Uterus (tissue), 3 donors: ENCODE measurements at regions not wholly inside any gene's neighbourhood (a gene's known extent, or its start where the extent isn't known, plus 50 kb on each side); places are given as distances from the start of the nearest gene placed in this dataset.

Source experiments
- DNase-seq, 2 donors: peaks; one replicate each; pipeline ENCODE4 v3.0.0-alpha.2; 2019 to 2020
- H3K27ac ChIP-seq, 2 donors: fragments of 200-600 bp; sonication (generic); 1 replicate in 1 of 2; 2 replicates in 1 of 2; pipeline ENCODE4 v1.5.1; 2016 to 2018
- H3K27me3 ChIP-seq, 2 donors: fragments of 200-600 bp; sonication (generic); one replicate each; pipeline ENCODE4 v1.5.1; 2018 to 2019; ENCODE audit warnings: control low read depth in 1 of 2
- H3K36me3 ChIP-seq, 2 donors: fragments of 200-600 bp; sonication (generic); one replicate each; pipeline ENCODE4 v1.5.1; 2019; ENCODE audit warnings: control low read depth in 1 of 2
- H3K4me1 ChIP-seq, 2 donors: fragments of 200-600 bp; sonication (generic); one replicate each; pipeline ENCODE4 v1.5.1; 2018 to 2019; ENCODE audit warnings: control low read depth in 1 of 2
- H3K4me3 ChIP-seq, 2 donors: fragments of 200-600 bp; sonication (generic); 1 replicate in 1 of 2; 2 replicates in 1 of 2; pipeline ENCODE4 v1.5.1; 2018 to 2019; ENCODE audit warnings: mild to moderate bottlenecking in 1 of 2
- H3K9me3 ChIP-seq, 2 donors: fragments of 200-600 bp; sonication (generic); one replicate each; pipeline ENCODE4 v1.5.1; 2019; ENCODE audit warnings: control low read depth in 1 of 2
- CTCF ChIP-seq, 4 experiments: fragments of 200-600 bp in 2 of 4; fragments of 450-650 bp in 2 of 4; sonication (generic) in 2 of 4; IDR thresholded peaks; one replicate each; pipeline ENCODE4 v1.5.1; 2016 to 2019; ENCODE audit warnings: antibody characterized with exemption in 4 of 4, mild to moderate bottlenecking in 2 of 4, moderate library complexity in 1 of 4
- POLR2A ChIP-seq, 2 donors: fragments of 450-650 bp; IDR thresholded peaks; one replicate each; pipeline ENCODE4 v1.6.1; 2016; ENCODE audit warnings: antibody characterized with exemption in 2 of 2, mild to moderate bottlenecking in 1 of 2, moderate library complexity in 1 of 2
- intact Hi-C: fragments of 100-400 bp; cut with DNase I; formaldehyde crosslinking; loops from one replicate; pipeline ENCODE4 v1.15.1; 2023; ENCODE audit warnings: low total_unique reads
- donor health status: DM: yes; HTN: yes; CAD: no.

DNA sequence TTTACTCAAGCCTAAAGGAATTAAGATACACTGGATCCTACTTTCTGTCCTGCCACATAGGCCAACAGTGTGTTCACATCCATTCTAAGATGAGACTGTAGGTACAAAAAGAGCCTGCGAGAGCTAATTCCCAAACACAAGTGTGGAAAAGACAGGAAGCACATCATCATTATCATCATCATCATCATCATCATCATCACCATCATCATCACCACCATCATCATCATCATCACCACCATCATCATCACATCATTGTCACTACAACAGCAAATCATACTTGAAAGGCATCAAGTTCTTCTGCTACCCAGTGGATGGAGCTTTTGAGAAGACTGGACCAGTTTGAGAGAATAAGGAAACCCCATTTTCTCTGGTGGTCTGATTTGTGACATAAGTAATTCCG lies 268.1 kb downstream of the HS3ST3A1 start:
- H3K27ac ChIP-seq, result no peak overlapping the region
- no peaks in the 10 kb centered on the region for H3K9me3 ChIP-seq
- no peaks in the 10 kb centered on the region for H3K4me1 ChIP-seq
- no peaks in the 10 kb centered on the region for H3K36me3 ChIP-seq
- H3K4me3 ChIP-seq, result no peak overlapping the region
- no peaks in the 10 kb centered on the region for H3K27me3 ChIP-seq
- intact Hi-C loops, result no loop called here
- no peak for TF ChIP-seq POLR2A (IDR thresholded peaks at IDR 0.05)
- TF ChIP-seq CTCF (IDR thresholded peaks at IDR 0.05), result no peak
- no peak for DNase-seq

- no peaks in the 10 kb centered on the region for H3K36me3 ChIP-seq
- H3K27ac ChIP-seq, result no peak overlapping the region
- no peaks in the 10 kb centered on the region for H3K4me1 ChIP-seq
- no peaks in the 10 kb centered on the region for H3K27me3 ChIP-seq
- no peaks in the 10 kb centered on the region for H3K9me3 ChIP-seq
- TF ChIP-seq CTCF (IDR thresholded peaks at IDR 0.05) (no peak), POLR2A (IDR thresholded peaks at IDR 0.05) (no peak)
- intact Hi-C loops, result no loop called here
- H3K4me3 ChIP-seq, result no peak overlapping the region
- no peak for DNase-seq
These were observed 269.5 kb downstream of the HS3ST3A1 start for GRCh38 chr17:13332207-13332606.

GRCh38 chr17:13329421-13329820 lies 272.3 kb downstream of the HS3ST3A1 start:
- no peak for TF ChIP-seq CTCF (IDR thresholded peaks at IDR 0.05)
- TF ChIP-seq POLR2A (IDR thresholded peaks at IDR 0.05), result no peak
- Histone ChIP-seq H3K27ac (no peak overlapping the region), H3K36me3 (no peaks in the 10 kb centered on the region), H3K4me1 (no peaks in the 10 kb centered on the region), H3K4me3 (no peak overlapping the region), H3K9me3 (no peaks in the 10 kb centered on the region), H3K27me3 (no peaks in the 10 kb centered on the region)
- DNase-seq, result no peak
- intact Hi-C loops, result no loop called here

DNA sequence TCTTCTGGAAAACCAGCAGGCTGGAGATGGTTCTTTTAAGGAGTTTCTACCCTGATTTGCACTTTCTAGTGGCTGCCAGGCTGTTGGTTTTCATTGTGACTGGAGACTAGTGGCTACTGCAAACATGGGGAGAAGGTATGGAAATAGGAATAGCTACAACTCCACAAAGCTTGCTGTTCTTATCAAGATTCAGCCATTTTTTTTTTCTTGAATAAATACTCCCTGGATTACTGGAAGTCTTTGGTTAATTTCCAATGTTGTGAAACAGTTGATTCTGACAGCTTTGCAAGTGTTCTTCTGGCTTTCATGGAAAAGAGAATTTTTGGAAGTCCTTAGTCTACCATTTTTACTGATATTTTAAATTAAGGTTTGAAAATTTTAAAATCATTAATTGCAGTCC lies 277.7 kb downstream of the HS3ST3A1 start:
- no peak for TF ChIP-seq POLR2A (IDR thresholded peaks at IDR 0.05)
- TF ChIP-seq CTCF (IDR thresholded peaks at IDR 0.05), result no peak
- DNase-seq, result no peak
- no peaks in the 10 kb centered on the region for H3K36me3 ChIP-seq
- no peak overlapping the region for H3K4me3 ChIP-seq
- no peak overlapping the region for H3K27ac ChIP-seq
- no peaks in the 10 kb centered on the region for H3K27me3 ChIP-seq
- H3K4me1 ChIP-seq, result no peaks in the 10 kb centered on the region
- intact Hi-C loops, result no loop called here
- no peaks in the 10 kb centered on the region for H3K9me3 ChIP-seq

DNA sequence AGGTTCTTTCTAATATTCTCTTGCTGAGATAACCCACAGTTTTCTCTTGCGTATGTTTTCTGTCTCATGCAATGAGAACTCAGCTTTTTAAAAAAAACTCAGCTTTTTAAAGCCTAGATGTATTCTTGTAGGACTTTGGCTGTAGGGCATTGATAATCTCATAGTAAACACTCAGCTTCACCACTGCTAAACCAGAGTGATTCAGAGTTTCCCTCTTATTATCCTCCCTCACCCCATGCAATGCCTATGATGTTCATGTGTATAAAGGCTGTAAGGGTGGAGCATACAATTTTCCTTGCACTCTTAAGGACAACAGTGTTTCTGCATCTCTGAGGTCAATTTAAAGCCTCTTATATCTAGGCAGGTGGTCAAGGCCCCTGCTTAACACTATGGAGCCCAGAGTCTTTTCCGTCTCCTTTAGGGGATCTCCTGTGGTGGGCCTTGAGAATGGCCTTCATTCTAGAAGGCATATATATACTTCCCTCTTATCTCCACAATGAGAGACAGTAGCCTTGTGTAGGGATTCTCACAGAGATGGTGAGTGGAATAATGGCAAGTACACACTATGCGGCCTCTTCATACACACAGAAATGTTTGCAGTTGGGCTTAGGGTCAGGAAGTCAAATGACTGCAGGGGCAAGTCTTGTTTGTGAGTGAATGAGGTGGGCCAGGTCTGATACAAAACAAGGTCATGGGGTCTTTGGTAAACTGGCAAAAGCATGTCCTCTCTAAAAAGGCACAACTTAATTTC lies 279.6 kb downstream of the HS3ST3A1 start:
- TF ChIP-seq POLR2A (IDR thresholded peaks at IDR 0.05) (no peak), CTCF (IDR thresholded peaks at IDR 0.05) (no peak)

More for the DNA sequence above, 279.6 kb downstream of the HS3ST3A1 start:
- H3K4me3 ChIP-seq, result no peak overlapping the region
- H3K27ac ChIP-seq, result no peak overlapping the region
- H3K9me3 ChIP-seq, result no peaks in the 10 kb centered on the region
- H3K36me3 ChIP-seq, result no peaks in the 10 kb centered on the region
- no peak for DNase-seq
- H3K4me1 ChIP-seq, result no peaks in the 10 kb centered on the region
- no peaks in the 10 kb centered on the region for H3K27me3 ChIP-seq
- intact Hi-C loops, result no loop called here
